Right atrium auricular region (tissue), 2 donors: ENCODE measurements at regions not wholly inside any gene's neighbourhood (a gene's known extent, or its start where the extent isn't known, plus 50 kb on each side); places are given as distances from the start of the nearest gene placed in this dataset.

Experiments used
- DNase-seq: peaks from one replicate; pipeline ENCODE4 v3.0.0-alpha.2; 2019; ENCODE audit warnings: low spot score
- H3K27ac ChIP-seq, 2 donors: fragments of 200-600 bp; sonication (generic); 1 replicate in 1 of 2; 2 replicates in 1 of 2; pipeline ENCODE4 v1.5.1; 2016 to 2019
- H3K27me3 ChIP-seq, 2 donors: fragments of 200-600 bp; sonication (generic); one replicate each; pipeline versions ENCODE4 v1.5.1 to v1.6.0; 2017 to 2019
- H3K36me3 ChIP-seq: fragments of 200-600 bp; sonication (generic); one replicate; pipeline ENCODE4 v1.5.1; 2016
- H3K4me1 ChIP-seq, 2 donors: fragments of 200-600 bp; sonication (generic); one replicate each; pipeline versions ENCODE4 v1.5.1 to v1.6.0; 2017 to 2019
- H3K4me3 ChIP-seq, 2 donors: fragments of 200-600 bp; sonication (generic); 1 replicate in 1 of 2; 2 replicates in 1 of 2; pipeline ENCODE4 v1.5.1; 2017 to 2019; ENCODE audit warnings: mild to moderate bottlenecking in 1 of 2, moderate library complexity in 1 of 2
- H3K9me3 ChIP-seq, 2 donors: fragments of 200-600 bp; sonication (generic); one replicate each; pipeline ENCODE4 v1.5.1; 2019
- CTCF ChIP-seq, 2 donors: fragments of 200-600 bp; sonication (generic); IDR thresholded peaks; one replicate each; pipeline ENCODE4 v1.5.1; 2019; ENCODE audit warnings: antibody characterized with exemption in 2 of 2

GRCh38 chr18:38963943-38964660 is 1398.5 kb upstream of the CELF4 start:
- Histone ChIP-seq H3K4me1 (no peaks in the 10 kb centered on the region), H3K27ac (no peak overlapping the region), H3K9me3 (peaks cover 0 to 1% of the 10 kb centered on the region in 2 donors), H3K36me3 (no peaks in the 10 kb centered on the region), H3K4me3 (no peak overlapping the region), H3K27me3 (no peaks in the 10 kb centered on the region)
- no peak for DNase-seq
- TF ChIP-seq CTCF (IDR thresholded peaks at IDR 0.05) = no peak

GRCh38 chr18:38961880-38962279 is 1396.3 kb upstream of the CELF4 start:
- no peak for DNase-seq
- Histone ChIP-seq H3K9me3 (no peaks in the 10 kb centered on the region), H3K27me3 (no peaks in the 10 kb centered on the region), H3K27ac (no peak overlapping the region), H3K4me3 (no peak overlapping the region), H3K4me1 (no peaks in the 10 kb centered on the region), H3K36me3 (no peaks in the 10 kb centered on the region)
- TF ChIP-seq CTCF (IDR thresholded peaks at IDR 0.05) = no peak

GRCh38 chr18:38957736-38958135 is 1392.1 kb upstream of the CELF4 start:
- Histone ChIP-seq H3K27ac (no peak overlapping the region), H3K9me3 (no peaks in the 10 kb centered on the region), H3K4me3 (no peak overlapping the region), H3K36me3 (no peaks in the 10 kb centered on the region), H3K4me1 (no peaks in the 10 kb centered on the region), H3K27me3 (no peaks in the 10 kb centered on the region)
- DNase-seq = no peak
- TF ChIP-seq CTCF (IDR thresholded peaks at IDR 0.05) = no peak

GRCh38 chr18:38956068-38956467 is 1390.5 kb upstream of the CELF4 start:
- H3K9me3 ChIP-seq = peaks cover 0 to 6% of the 10 kb centered on the region in 2 donors
- no peaks in the 10 kb centered on the region for H3K27me3 ChIP-seq
- H3K4me3 ChIP-seq = no peak overlapping the region
- H3K27ac ChIP-seq = no peak overlapping the region
- no peak for DNase-seq
- H3K36me3 ChIP-seq = no peaks in the 10 kb centered on the region
- H3K4me1 ChIP-seq = no peaks in the 10 kb centered on the region
- TF ChIP-seq CTCF (IDR thresholded peaks at IDR 0.05) = no peak

GRCh38 chr18:38951633-38952032 is 1386.0 kb upstream of the CELF4 start:
- Histone ChIP-seq H3K27ac (no peak overlapping the region), H3K4me1 (no peaks in the 10 kb centered on the region), H3K9me3 (peaks cover 0 to 6% of the 10 kb centered on the region in 2 donors), H3K4me3 (no peak overlapping the region), H3K27me3 (no peaks in the 10 kb centered on the region), H3K36me3 (no peaks in the 10 kb centered on the region)
- DNase-seq = no peak
- no peak for TF ChIP-seq CTCF (IDR thresholded peaks at IDR 0.05)

GRCh38 chr18:38948436-38948835 is 1382.8 kb upstream of the CELF4 start:
- H3K27ac ChIP-seq = no peak overlapping the region
- no peaks in the 10 kb centered on the region for H3K36me3 ChIP-seq

More at GRCh38 chr18:38948436-38948835, 1382.8 kb upstream of the CELF4 start:
- Histone ChIP-seq H3K9me3 (peaks cover 0 to 13% of the 10 kb centered on the region in 2 donors), H3K4me1 (no peaks in the 10 kb centered on the region), H3K27me3 (no peaks in the 10 kb centered on the region), H3K4me3 (no peak overlapping the region)
- TF ChIP-seq CTCF (IDR thresholded peaks at IDR 0.05) = no peak
- no peak for DNase-seq
